T-cell (primary cell): ENCODE measurements at regions not wholly inside any gene's neighbourhood (a gene's known extent, or its start where the extent isn't known, plus 50 kb on each side); places are given as distances from the start of the nearest gene placed in this dataset.

ENCODE experiments used
- ATAC-seq, 4 experiments: fragments of 200-7000 bp in 3 of 4; fragments of 150-1000 bp in 1 of 4; cut with Tn5 transposase; replicated peaks in 1 of 4; 1 replicate in 3 of 4; 2 replicates in 1 of 4; pipeline ENCODE4 v1.10.0; 2021; ENCODE audit warnings: moderate library complexity in 3 of 4, mild to moderate bottlenecking in 2 of 4, moderate number of reproducible peaks in 1 of 4
- CTCF ChIA-PET, 2 donors: fragments of 300-600 bp; sonication (Branson Sonifier 250); formaldehyde crosslinking; loops; one replicate each; lab custom pipeline; 2022; ENCODE audit warnings: antibody characterized with exemption in 2 of 2; lab: Charles Lee
- POLR2A ChIA-PET, 2 donors: fragments of 300-600 bp; sonication (Branson Sonifier 250); formaldehyde crosslinking; loops; one replicate each; lab custom pipeline; 2022; ENCODE audit warnings: antibody characterized with exemption in 2 of 2; lab: Charles Lee
- DNase-seq, 35 experiments: peaks; one replicate each; pipeline versions ENCODE4 v3.0.0 to v3.0.0-alpha.2; 2013 to 2023
- H3K27ac ChIP-seq: one replicate; pipeline ENCODE4 v1.5.1; 2013; ENCODE audit warnings: low read length
- H3K27me3 ChIP-seq, 2 experiments: replicated peaks in 1 of 2; 1 replicate in 1 of 2; 2 replicates in 1 of 2; pipeline versions ENCODE4 v1.6.1 to v1.7.0; 2013; ENCODE audit warnings: low read length in 1 of 2, mixed read lengths in 1 of 2; ENCODE audit not compliant: control insufficient read depth in 2 of 2, insufficient read depth in 2 of 2; ENCODE audit errors: extremely low read depth in 1 of 2
- H3K36me3 ChIP-seq, 2 donors: 1 replicate in 1 of 2; 2 replicates in 1 of 2; pipeline versions ENCODE4 v1.6.1 to v1.7.0; 2013; ENCODE audit warnings: low read length in 1 of 2; ENCODE audit not compliant: control insufficient read depth in 2 of 2, insufficient read depth in 1 of 2; ENCODE audit errors: extremely low read depth in 1 of 2
- H3K4me1 ChIP-seq, 2 experiments: 1 replicate in 1 of 2; 2 replicates in 1 of 2; pipeline versions ENCODE4 v1.6.1 to v1.7.0; 2013; ENCODE audit warnings: low read length in 2 of 2, mixed read lengths in 1 of 2; ENCODE audit not compliant: insufficient read depth in 2 of 2, control insufficient read depth in 1 of 2; ENCODE audit errors: extremely low read depth in 1 of 2
- H3K4me3 ChIP-seq, 2 donors: 1 replicate in 1 of 2; 2 replicates in 1 of 2; pipeline versions ENCODE4 v1.5.1 to v1.7.0; 2013; ENCODE audit warnings: mild to moderate bottlenecking in 2 of 2, low read length in 1 of 2, moderate library complexity in 1 of 2; ENCODE audit not compliant: control insufficient read depth in 1 of 2; ENCODE audit errors: extremely low read depth in 1 of 2
- H3K9me3 ChIP-seq: 2 replicates; pipeline ENCODE4 v1.7.0; 2013
- H3K27ac Mint-ChIP-seq, 2 donors: one replicate each; pipeline ENCODE4 v1.8.0; 2020 to 2021; ENCODE audit warnings: mild to moderate bottlenecking in 2 of 2, mixed read lengths in 2 of 2
- H3K27me3 Mint-ChIP-seq, 2 donors: one replicate each; pipeline ENCODE4 v1.8.0; 2021 to 2022; ENCODE audit warnings: mixed read lengths in 2 of 2
- H3K36me3 Mint-ChIP-seq: one replicate; pipeline ENCODE4 v1.8.0; 2021; ENCODE audit warnings: mixed read lengths
- H3K4me1 Mint-ChIP-seq, 3 donors: one replicate each; pipeline ENCODE4 v1.8.0; 2020 to 2022; ENCODE audit warnings: mixed read lengths in 3 of 3, mild to moderate bottlenecking in 1 of 3
- H3K4me3 Mint-ChIP-seq, 3 donors: one replicate each; pipeline ENCODE4 v1.8.0; 2020 to 2022; ENCODE audit warnings: mild to moderate bottlenecking in 3 of 3, mixed read lengths in 3 of 3, moderate library complexity in 3 of 3
- H3K9me3 Mint-ChIP-seq, 3 donors: one replicate each; pipeline ENCODE4 v1.8.0; 2020 to 2022; ENCODE audit warnings: mixed read lengths in 3 of 3
- WGBS: methylation state at CpG from one replicate; pipeline ENCODE4 v1.1.5; 2013; ENCODE audit warnings: missing lambda C conversion rate; ENCODE audit not compliant: insufficient coverage; 5-methylcytosine and 5-hydroxymethylcytosine counted together

- ChIA-PET CTCF (interaction anchor here in 1 of 2 donors (0.5 kb wide), 1 partner anchor 1342 kb away, joined by 7 read pairs; no protein-coding TSS in a partner anchor), POLR2A (no interaction called here)
- H3K9me3 Mint-ChIP-seq = peaks cover 0 to 3% (median 0%) of the 10 kb centered on the region in 3 donors
- H3K4me1 Mint-ChIP-seq = no peaks in the 10 kb centered on the region
- Histone ChIP-seq H3K4me3 (no peak overlapping the region), H3K9me3 (no peaks in the 10 kb centered on the region), H3K36me3 (no peaks in the 10 kb centered on the region), H3K27ac (no peak overlapping the region), H3K27me3 (no peaks in the 10 kb centered on the region), H3K4me1 (no peaks in the 10 kb centered on the region)
- H3K4me3 Mint-ChIP-seq = no peak overlapping the region
- WGBS = 75% methylated on average over 8 of the region's 8 CpGs
- DNase-seq (no peak), ATAC-seq (no peak)
- no peaks in the 10 kb centered on the region for H3K36me3 Mint-ChIP-seq
- no peaks in the 10 kb centered on the region for H3K27me3 Mint-ChIP-seq
- H3K27ac Mint-ChIP-seq = no peak overlapping the region
Observed at GRCh38 chr5:120368923-120369715, 95.0 kb upstream of the PRR16 start.

- Histone ChIP-seq H3K27me3 (no peaks in the 10 kb centered on the region), H3K36me3 (no peaks in the 10 kb centered on the region), H3K4me1 (no peaks in the 10 kb centered on the region), H3K4me3 (no peak overlapping the region), H3K9me3 (no peaks in the 10 kb centered on the region), H3K27ac (no peak overlapping the region)
- DNase-seq (no peak), ATAC-seq (no peak)
- no peaks in the 10 kb centered on the region for H3K4me1 Mint-ChIP-seq
- ChIA-PET POLR2A (no interaction called here), CTCF (no interaction called here)
- peaks cover 3 to 9% (median 5%) of the 10 kb centered on the region in 3 donors for H3K9me3 Mint-ChIP-seq
- no peaks in the 10 kb centered on the region for H3K27me3 Mint-ChIP-seq
- H3K27ac Mint-ChIP-seq = no peak overlapping the region
- H3K4me3 Mint-ChIP-seq = no peak overlapping the region
- 72% methylated on average over 3 of the region's 3 CpGs for WGBS
- H3K36me3 Mint-ChIP-seq = no peaks in the 10 kb centered on the region
Observed at GRCh38 chr5:120372899-120373298, 91.2 kb upstream of the PRR16 start.

GRCh38 chr5:120375248-120375647 lies 88.9 kb upstream of the PRR16 start:
- Histone ChIP-seq H3K4me1 (no peaks in the 10 kb centered on the region), H3K27ac (no peak overlapping the region), H3K27me3 (no peaks in the 10 kb centered on the region), H3K36me3 (no peaks in the 10 kb centered on the region), H3K9me3 (no peaks in the 10 kb centered on the region), H3K4me3 (no peak overlapping the region)
- peaks cover 6 to 12% (median 7%) of the 10 kb centered on the region in 3 donors for H3K9me3 Mint-ChIP-seq
- no peaks in the 10 kb centered on the region for H3K36me3 Mint-ChIP-seq
- DNase-seq = no peak
- no peaks in the 10 kb centered on the region for H3K27me3 Mint-ChIP-seq
- POLR2A ChIA-PET = no interaction called here
- no CpG with 5 or more reads among the region's 1 CpG for WGBS
- no peaks in the 10 kb centered on the region for H3K4me1 Mint-ChIP-seq
- H3K4me3 Mint-ChIP-seq = no peak overlapping the region
- CTCF ChIA-PET = no interaction called here
- no peak overlapping the region for H3K27ac Mint-ChIP-seq
- no peak for ATAC-seq

- no peak for DNase-seq
- ATAC-seq = no peak
- Histone ChIP-seq H3K9me3 (no peaks in the 10 kb centered on the region), H3K4me3 (no peak overlapping the region), H3K36me3 (no peaks in the 10 kb centered on the region), H3K27me3 (no peaks in the 10 kb centered on the region), H3K27ac (no peak overlapping the region), H3K4me1 (no peaks in the 10 kb centered on the region)
- Mint-ChIP-seq H3K9me3 (peaks cover 10 to 17% (median 13%) of the 10 kb centered on the region in 3 donors), H3K4me3 (no peak overlapping the region), H3K4me1 (no peaks in the 10 kb centered on the region), H3K27me3 (no peaks in the 10 kb centered on the region), H3K27ac (no peak overlapping the region), H3K36me3 (no peaks in the 10 kb centered on the region)
- no CpG with 5 or more reads among the region's 1 CpG for WGBS
- ChIA-PET CTCF (no interaction called here), POLR2A (no interaction called here)
Observed at GRCh38 chr5:120380644-120381043, 83.5 kb upstream of the PRR16 start.

- H3K9me3 Mint-ChIP-seq = peaks cover 5 to 13% (median 10%) of the 10 kb centered on the region in 3 donors
- H3K4me3 ChIP-seq = no peak overlapping the region
- H3K27ac ChIP-seq = no peak overlapping the region
- ChIA-PET POLR2A (no interaction called here), CTCF (no interaction called here)
- no peak for ATAC-seq
- H3K4me1 ChIP-seq = no peaks in the 10 kb centered on the region
- WGBS = no CpG with 5 or more reads among the region's 2 CpGs
- DNase-seq = no peak
- no peaks in the 10 kb centered on the region for H3K9me3 ChIP-seq
- H3K36me3 ChIP-seq = no peaks in the 10 kb centered on the region
- H3K4me3 Mint-ChIP-seq = no peak overlapping the region
- H3K27ac Mint-ChIP-seq = no peak overlapping the region
- H3K27me3 ChIP-seq = no peaks in the 10 kb centered on the region
- H3K27me3 Mint-ChIP-seq = no peaks in the 10 kb centered on the region
- no peaks in the 10 kb centered on the region for H3K36me3 Mint-ChIP-seq
- no peaks in the 10 kb centered on the region for H3K4me1 Mint-ChIP-seq
Observed at GRCh38 chr5:120382833-120383232, 81.3 kb upstream of the PRR16 start.

- Histone ChIP-seq H3K36me3 (no peaks in the 10 kb centered on the region), H3K27me3 (no peaks in the 10 kb centered on the region), H3K4me1 (no peaks in the 10 kb centered on the region), H3K9me3 (no peaks in the 10 kb centered on the region), H3K27ac (no peak overlapping the region), H3K4me3 (no peak overlapping the region)
- Mint-ChIP-seq H3K27ac (no peak overlapping the region), H3K9me3 (peaks cover 2 to 4% (median 3%) of the 10 kb centered on the region in 3 donors), H3K4me1 (no peaks in the 10 kb centered on the region), H3K27me3 (no peaks in the 10 kb centered on the region), H3K4me3 (no peak overlapping the region), H3K36me3 (no peaks in the 10 kb centered on the region)
- ChIA-PET CTCF (no interaction called here), POLR2A (no interaction called here)
- ATAC-seq = no peak
- DNase-seq = no peak
Observed at GRCh38 chr5:120386981-120387380, 77.1 kb upstream of the PRR16 start.
